Liver (tissue), 8 donors: ENCODE measurements at regions not wholly inside any gene's neighbourhood (a gene's known extent, or its start where the extent isn't known, plus 50 kb on each side); places are given as distances from the start of the nearest gene placed in this dataset.

Experiments
- DNase-seq: peaks from one replicate; pipeline ENCODE4 v3.0.0-alpha.2; 2017; ENCODE audit warnings: low spot score
- H3K27ac ChIP-seq, 2 donors: one replicate each; pipeline ENCODE4 v1.7.0; 2013; ENCODE audit warnings: inconsistent platforms in 2 of 2, low read length in 2 of 2, control low read depth in 1 of 2, low read depth in 1 of 2, mild to moderate bottlenecking in 1 of 2
- H3K27me3 ChIP-seq, 4 donors: one replicate each; pipeline versions ENCODE4 v1.6.1 to v1.7.0; 2013; ENCODE audit warnings: low read length in 3 of 4, inconsistent platforms in 1 of 4, mild to moderate bottlenecking in 1 of 4, moderate library complexity in 1 of 4; ENCODE audit not compliant: control insufficient read depth in 4 of 4, insufficient read depth in 4 of 4
- H3K36me3 ChIP-seq, 4 donors: one replicate each; pipeline versions ENCODE4 v1.6.1 to v1.7.0; 2013; ENCODE audit warnings: low read length in 3 of 4, mild to moderate bottlenecking in 3 of 4, low read depth in 1 of 4, moderate library complexity in 1 of 4; ENCODE audit not compliant: control insufficient read depth in 4 of 4, insufficient read depth in 3 of 4
- H3K4me1 ChIP-seq, 4 donors: one replicate each; pipeline versions ENCODE4 v1.6.1 to v1.7.0; 2013; ENCODE audit warnings: low read length in 3 of 4, mild to moderate bottlenecking in 3 of 4, moderate library complexity in 1 of 4; ENCODE audit not compliant: control insufficient read depth in 4 of 4, insufficient read depth in 4 of 4
- H3K4me3 ChIP-seq, 3 donors: one replicate each; pipeline versions ENCODE4 v1.6.1 to v1.7.0; 2013; ENCODE audit warnings: low read length in 3 of 3, control low read depth in 1 of 3, low read depth in 1 of 3, mild to moderate bottlenecking in 1 of 3
- H3K9ac ChIP-seq, 2 donors: one replicate each; pipeline ENCODE4 v1.7.0; 2013; ENCODE audit warnings: low read length in 2 of 2, mild to moderate bottlenecking in 2 of 2, moderate library complexity in 2 of 2, control low read depth in 1 of 2, low read depth in 1 of 2
- H3K9me3 ChIP-seq, 4 donors: one replicate each; pipeline versions ENCODE4 v1.6.1 to v1.7.0; 2013; ENCODE audit warnings: low read length in 3 of 4; ENCODE audit not compliant: control insufficient read depth in 4 of 4
- EGR1 ChIP-seq, 2 donors: IDR thresholded peaks; 2 replicates each; pipeline ENCODE4 v1.6.1; 2016 to 2018; ENCODE audit warnings: antibody characterized with exemption in 2 of 2, low read depth in 2 of 2
- FOXA1 ChIP-seq: IDR thresholded peaks from 2 replicates; pipeline ENCODE4 v1.6.1; 2016; ENCODE audit warnings: antibody characterized with exemption
- FOXA2 ChIP-seq: IDR thresholded peaks from 2 replicates; pipeline ENCODE4 v1.6.1; 2016; ENCODE audit warnings: antibody characterized with exemption
- GABPA ChIP-seq, 2 donors: IDR thresholded peaks in 1 of 2; conservative IDR thresholded peaks in 1 of 2; 2 replicates each; pipeline ENCODE4 v1.6.1; 2016; ENCODE audit warnings: antibody characterized with exemption in 2 of 2, mild to moderate bottlenecking in 1 of 2, moderate library complexity in 1 of 2
- HNF4A ChIP-seq, 2 donors: conservative IDR thresholded peaks; 2 replicates each; pipeline ENCODE4 v1.6.1; 2016; ENCODE audit warnings: antibody characterized with exemption in 2 of 2, mild to moderate bottlenecking in 2 of 2
- HNF4G ChIP-seq: IDR thresholded peaks from 2 replicates; pipeline ENCODE4 v1.6.1; 2016; ENCODE audit warnings: antibody characterized with exemption
- JUND ChIP-seq, 2 donors: IDR thresholded peaks; 2 replicates each; pipeline ENCODE4 v1.6.1; 2016; ENCODE audit warnings: antibody characterized with exemption in 2 of 2
- NR2F2 ChIP-seq: IDR thresholded peaks from 2 replicates; pipeline ENCODE4 v1.6.1; 2016; ENCODE audit warnings: antibody characterized with exemption
- RAD21 ChIP-seq, 2 donors: IDR thresholded peaks; 2 replicates each; pipeline ENCODE4 v1.6.1; 2016; ENCODE audit warnings: antibody characterized with exemption in 2 of 2, mild to moderate bottlenecking in 2 of 2
- RXRA ChIP-seq, 2 donors: IDR thresholded peaks; 2 replicates each; pipeline ENCODE4 v1.6.1; 2017 to 2018; ENCODE audit warnings: antibody characterized with exemption in 2 of 2, mild to moderate bottlenecking in 1 of 2
- SP1 ChIP-seq: IDR thresholded peaks from 2 replicates; pipeline ENCODE4 v1.6.1; 2018; ENCODE audit warnings: antibody characterized with exemption, mild to moderate bottlenecking
- TAF1 ChIP-seq: conservative IDR thresholded peaks from 2 replicates; pipeline ENCODE4 v1.6.1; 2016; ENCODE audit warnings: antibody characterized with exemption, mild to moderate bottlenecking
- YY1 ChIP-seq: IDR thresholded peaks from 2 replicates; pipeline ENCODE4 v1.6.1; 2016; ENCODE audit warnings: antibody characterized with exemption, mild to moderate bottlenecking
- WGBS: extraction: QIAGEN DNeasy Blood & Tissue Kit; methylation state at CpG from one replicate; pipeline ENCODE4 v1.1.7; 2013; 5-methylcytosine and 5-hydroxymethylcytosine counted together
- TF ChIP-seq, protein P1 (sequence below): IDR thresholded peaks from 2 replicates; pipeline ENCODE4 v1.6.1; 2016; ENCODE audit warnings: antibody characterized with exemption
- TF ChIP-seq, protein P2 (sequence below): fragments of 150-350 bp; IDR thresholded peaks from 2 replicates; pipeline ENCODE4 v1.5.1; 2017; ENCODE audit warnings: improper control_type of control experiment, low read depth, low read length; ENCODE audit not compliant: missing input control
- TF ChIP-seq, protein P3 (sequence below): IDR thresholded peaks from 2 replicates; pipeline ENCODE4 v1.6.1; 2016; ENCODE audit warnings: antibody characterized with exemption
- TF ChIP-seq, protein P4 (sequence below): IDR thresholded peaks from 2 replicates; pipeline ENCODE4 v1.6.1; 2016; ENCODE audit warnings: antibody characterized with exemption
- TF ChIP-seq, protein P5 (sequence below): IDR thresholded peaks from 2 replicates; pipeline ENCODE4 v1.6.1; 2016; ENCODE audit warnings: antibody characterized with exemption, mild to moderate bottlenecking
- donor health status: healthy.
- donor health status: healthy.
- donor health status: healthy.
- donor health status: healthy.
- donor health status: healthy.

DNA sequence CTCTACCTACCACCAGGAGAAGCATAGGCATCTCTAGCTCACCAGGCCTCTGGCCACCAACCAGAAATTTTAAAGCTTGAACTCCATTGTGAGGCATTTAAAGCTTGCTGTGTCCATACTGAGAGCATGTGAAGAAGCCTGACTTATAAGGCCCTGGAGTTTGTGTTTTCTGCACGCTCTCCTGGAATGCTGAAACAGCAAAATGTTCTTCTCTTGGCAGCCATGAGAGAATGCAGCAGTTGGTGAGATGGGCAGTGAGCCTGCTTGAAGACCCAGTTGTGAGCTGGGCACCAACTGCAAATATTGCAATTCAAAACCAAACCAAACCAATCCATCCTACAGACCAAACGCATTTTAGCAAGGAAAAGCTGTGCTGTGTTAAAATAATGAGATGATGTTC lies 170.0 kb upstream of the IVNS1ABP start:
- peaks cover 8 to 24% (median 21%) of the 10 kb centered on the region in 4 donors for H3K4me1 ChIP-seq
- no peak overlapping the region for H3K27ac ChIP-seq
- no peaks in the 10 kb centered on the region for H3K27me3 ChIP-seq
- H3K9ac ChIP-seq, result no peak overlapping the region
- 86% methylated on average over 2 of the region's 2 CpGs for WGBS
- H3K36me3 ChIP-seq, result no peaks in the 10 kb centered on the region
- no peak for DNase-seq
- H3K4me3 ChIP-seq, result no peak overlapping the region
- H3K9me3 ChIP-seq, result no peaks in the 10 kb centered on the region
- TF ChIP-seq RXRA (IDR thresholded peaks at IDR 0.05) (no peak), NR2F2 (no peak), JUND (IDR thresholded peaks at IDR 0.05) (no peak), SP1 (no peak), RAD21 (IDR thresholded peaks at IDR 0.05) (no peak), TAF1 (no peak), FOXA2 (no peak), FOXA1 (no peak), HNF4G (no peak), GABPA (IDR thresholded peaks at IDR 0.05 in 1 of 2, conservative IDR thresholded peaks at IDR 0.05 in 1 of 2) (no peak), YY1 (no peak), EGR1 (IDR thresholded peaks at IDR 0.05; ENCODE audit: low read depth in 2 of 2) (no peak), HNF4A (conservative IDR thresholded peaks at IDR 0.05) (no peak)
- TF ChIP-seq, protein P1, sequence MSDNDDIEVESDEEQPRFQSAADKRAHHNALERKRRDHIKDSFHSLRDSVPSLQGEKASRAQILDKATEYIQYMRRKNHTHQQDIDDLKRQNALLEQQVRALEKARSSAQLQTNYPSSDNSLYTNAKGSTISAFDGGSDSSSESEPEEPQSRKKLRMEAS, result no peak
- TF ChIP-seq, protein P2, sequence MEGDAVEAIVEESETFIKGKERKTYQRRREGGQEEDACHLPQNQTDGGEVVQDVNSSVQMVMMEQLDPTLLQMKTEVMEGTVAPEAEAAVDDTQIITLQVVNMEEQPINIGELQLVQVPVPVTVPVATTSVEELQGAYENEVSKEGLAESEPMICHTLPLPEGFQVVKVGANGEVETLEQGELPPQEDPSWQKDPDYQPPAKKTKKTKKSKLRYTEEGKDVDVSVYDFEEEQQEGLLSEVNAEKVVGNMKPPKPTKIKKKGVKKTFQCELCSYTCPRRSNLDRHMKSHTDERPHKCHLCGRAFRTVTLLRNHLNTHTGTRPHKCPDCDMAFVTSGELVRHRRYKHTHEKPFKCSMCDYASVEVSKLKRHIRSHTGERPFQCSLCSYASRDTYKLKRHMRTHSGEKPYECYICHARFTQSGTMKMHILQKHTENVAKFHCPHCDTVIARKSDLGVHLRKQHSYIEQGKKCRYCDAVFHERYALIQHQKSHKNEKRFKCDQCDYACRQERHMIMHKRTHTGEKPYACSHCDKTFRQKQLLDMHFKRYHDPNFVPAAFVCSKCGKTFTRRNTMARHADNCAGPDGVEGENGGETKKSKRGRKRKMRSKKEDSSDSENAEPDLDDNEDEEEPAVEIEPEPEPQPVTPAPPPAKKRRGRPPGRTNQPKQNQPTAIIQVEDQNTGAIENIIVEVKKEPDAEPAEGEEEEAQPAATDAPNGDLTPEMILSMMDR, result no peak
- TF ChIP-seq, protein P3, sequence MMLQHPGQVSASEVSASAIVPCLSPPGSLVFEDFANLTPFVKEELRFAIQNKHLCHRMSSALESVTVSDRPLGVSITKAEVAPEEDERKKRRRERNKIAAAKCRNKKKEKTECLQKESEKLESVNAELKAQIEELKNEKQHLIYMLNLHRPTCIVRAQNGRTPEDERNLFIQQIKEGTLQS, result no peak
- TF ChIP-seq, protein P4, sequence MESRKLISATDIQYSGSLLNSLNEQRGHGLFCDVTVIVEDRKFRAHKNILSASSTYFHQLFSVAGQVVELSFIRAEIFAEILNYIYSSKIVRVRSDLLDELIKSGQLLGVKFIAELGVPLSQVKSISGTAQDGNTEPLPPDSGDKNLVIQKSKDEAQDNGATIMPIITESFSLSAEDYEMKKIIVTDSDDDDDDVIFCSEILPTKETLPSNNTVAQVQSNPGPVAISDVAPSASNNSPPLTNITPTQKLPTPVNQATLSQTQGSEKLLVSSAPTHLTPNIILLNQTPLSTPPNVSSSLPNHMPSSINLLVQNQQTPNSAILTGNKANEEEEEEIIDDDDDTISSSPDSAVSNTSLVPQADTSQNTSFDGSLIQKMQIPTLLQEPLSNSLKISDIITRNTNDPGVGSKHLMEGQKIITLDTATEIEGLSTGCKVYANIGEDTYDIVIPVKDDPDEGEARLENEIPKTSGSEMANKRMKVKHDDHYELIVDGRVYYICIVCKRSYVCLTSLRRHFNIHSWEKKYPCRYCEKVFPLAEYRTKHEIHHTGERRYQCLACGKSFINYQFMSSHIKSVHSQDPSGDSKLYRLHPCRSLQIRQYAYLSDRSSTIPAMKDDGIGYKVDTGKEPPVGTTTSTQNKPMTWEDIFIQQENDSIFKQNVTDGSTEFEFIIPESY, result no peak
- TF ChIP-seq, protein P5, sequence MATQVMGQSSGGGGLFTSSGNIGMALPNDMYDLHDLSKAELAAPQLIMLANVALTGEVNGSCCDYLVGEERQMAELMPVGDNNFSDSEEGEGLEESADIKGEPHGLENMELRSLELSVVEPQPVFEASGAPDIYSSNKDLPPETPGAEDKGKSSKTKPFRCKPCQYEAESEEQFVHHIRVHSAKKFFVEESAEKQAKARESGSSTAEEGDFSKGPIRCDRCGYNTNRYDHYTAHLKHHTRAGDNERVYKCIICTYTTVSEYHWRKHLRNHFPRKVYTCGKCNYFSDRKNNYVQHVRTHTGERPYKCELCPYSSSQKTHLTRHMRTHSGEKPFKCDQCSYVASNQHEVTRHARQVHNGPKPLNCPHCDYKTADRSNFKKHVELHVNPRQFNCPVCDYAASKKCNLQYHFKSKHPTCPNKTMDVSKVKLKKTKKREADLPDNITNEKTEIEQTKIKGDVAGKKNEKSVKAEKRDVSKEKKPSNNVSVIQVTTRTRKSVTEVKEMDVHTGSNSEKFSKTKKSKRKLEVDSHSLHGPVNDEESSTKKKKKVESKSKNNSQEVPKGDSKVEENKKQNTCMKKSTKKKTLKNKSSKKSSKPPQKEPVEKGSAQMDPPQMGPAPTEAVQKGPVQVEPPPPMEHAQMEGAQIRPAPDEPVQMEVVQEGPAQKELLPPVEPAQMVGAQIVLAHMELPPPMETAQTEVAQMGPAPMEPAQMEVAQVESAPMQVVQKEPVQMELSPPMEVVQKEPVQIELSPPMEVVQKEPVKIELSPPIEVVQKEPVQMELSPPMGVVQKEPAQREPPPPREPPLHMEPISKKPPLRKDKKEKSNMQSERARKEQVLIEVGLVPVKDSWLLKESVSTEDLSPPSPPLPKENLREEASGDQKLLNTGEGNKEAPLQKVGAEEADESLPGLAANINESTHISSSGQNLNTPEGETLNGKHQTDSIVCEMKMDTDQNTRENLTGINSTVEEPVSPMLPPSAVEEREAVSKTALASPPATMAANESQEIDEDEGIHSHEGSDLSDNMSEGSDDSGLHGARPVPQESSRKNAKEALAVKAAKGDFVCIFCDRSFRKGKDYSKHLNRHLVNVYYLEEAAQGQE, result no peak
